ENCODE measurements at regions not wholly inside any gene's neighbourhood (a gene's known extent, or its start where the extent isn't known, plus 50 kb on each side); places are given as distances from the start of the nearest gene placed in this dataset.

- CTCF ChIA-PET, result no interaction called here
- no peaks in the 10 kb centered on the region for H3K36me3 ChIP-seq (ENCODE audit: insufficient read depth, low read length)
Observed at GRCh38 chr3:102737353-102737752, 302.5 kb downstream of the ZPLD1 start.

GRCh38 chr3:102741105-102741504 is 306.3 kb downstream of the ZPLD1 start:
- CTCF ChIA-PET, result no interaction called here

More at GRCh38 chr3:102737353-102737752, 302.5 kb downstream of the ZPLD1 start:
- ATAC-seq (ENCODE audit: poor library complexity), result no peak
- no peak overlapping the region for H3K27ac ChIP-seq (ENCODE audit: low read depth in 1 of 2, low read length in 2 of 2)
- Mint-ChIP-seq H3K4me1 (ENCODE audit: low read depth) (no peaks in the 10 kb centered on the region), H3K27ac (no peak overlapping the region), H3K36me3 (ENCODE audit: low read depth) (no peaks in the 10 kb centered on the region), H3K27me3 (no peaks in the 10 kb centered on the region), H3K4me3 (no peak overlapping the region), H3K9me3 (no peaks in the 10 kb centered on the region)
- DNase-seq, result no peak
- intact Hi-C loops (cut with DNase I, micrococcal nuclease), result no loop called here
- no peak for TF ChIP-seq CTCF (IDR thresholded peaks at IDR 0.05)
- no peaks in the 10 kb centered on the region for H3K9me3 ChIP-seq (ENCODE audit: control insufficient read depth in 1 of 2, insufficient read depth in 1 of 2, low read length in 2 of 2)
- POLR2A ChIA-PET, result no interaction called here
- no peaks in the 10 kb centered on the region for H3K27me3 ChIP-seq (ENCODE audit: control insufficient read depth in 1 of 2, insufficient read depth in 2 of 2, low read length in 2 of 2)
- no peak overlapping the region for H3K4me3 ChIP-seq (ENCODE audit: low read length)
- H3K4me1 ChIP-seq (ENCODE audit: insufficient read depth, low read length), result no peaks in the 10 kb centered on the region

GRCh38 chr3:102741694-102742093 is 306.9 kb downstream of the ZPLD1 start:
- Histone ChIP-seq H3K4me3 (ENCODE audit: low read length) (no peak overlapping the region), H3K27me3 (ENCODE audit: control insufficient read depth in 1 of 2, insufficient read depth in 2 of 2, low read length in 2 of 2) (no peaks in the 10 kb centered on the region), H3K9me3 (ENCODE audit: control insufficient read depth in 1 of 2, insufficient read depth in 1 of 2, low read length in 2 of 2) (no peaks in the 10 kb centered on the region), H3K36me3 (ENCODE audit: insufficient read depth, low read length) (no peaks in the 10 kb centered on the region), H3K27ac (ENCODE audit: low read depth in 1 of 2, low read length in 2 of 2) (no peak overlapping the region), H3K4me1 (ENCODE audit: insufficient read depth, low read length) (no peaks in the 10 kb centered on the region)
- no peak for TF ChIP-seq CTCF (IDR thresholded peaks at IDR 0.05)
- ChIA-PET CTCF (no interaction called here), POLR2A (no interaction called here)
- Mint-ChIP-seq H3K4me1 (ENCODE audit: low read depth) (no peaks in the 10 kb centered on the region), H3K27ac (no peak overlapping the region), H3K27me3 (no peaks in the 10 kb centered on the region), H3K36me3 (ENCODE audit: low read depth) (no peaks in the 10 kb centered on the region), H3K4me3 (no peak overlapping the region), H3K9me3 (no peaks in the 10 kb centered on the region)
- ATAC-seq (ENCODE audit: poor library complexity) (no peak), DNase-seq (no peak)
- intact Hi-C loops (cut with DNase I, micrococcal nuclease), result no loop called here

More at GRCh38 chr3:102741105-102741504, 306.3 kb downstream of the ZPLD1 start:
- H3K4me1 ChIP-seq (ENCODE audit: insufficient read depth, low read length), result no peaks in the 10 kb centered on the region
- ATAC-seq (ENCODE audit: poor library complexity) (no peak), DNase-seq (no peak)
- no peak overlapping the region for H3K27ac Mint-ChIP-seq
- no peak for TF ChIP-seq CTCF (IDR thresholded peaks at IDR 0.05)
- H3K27ac ChIP-seq (ENCODE audit: low read depth in 1 of 2, low read length in 2 of 2), result no peak overlapping the region
- H3K36me3 ChIP-seq (ENCODE audit: insufficient read depth, low read length), result no peaks in the 10 kb centered on the region
- no peaks in the 10 kb centered on the region for H3K27me3 ChIP-seq (ENCODE audit: control insufficient read depth in 1 of 2, insufficient read depth in 2 of 2, low read length in 2 of 2)
- no peak overlapping the region for H3K4me3 ChIP-seq (ENCODE audit: low read length)
- no peaks in the 10 kb centered on the region for H3K4me1 Mint-ChIP-seq (ENCODE audit: low read depth)
- no peaks in the 10 kb centered on the region for H3K36me3 Mint-ChIP-seq (ENCODE audit: low read depth)
- no peaks in the 10 kb centered on the region for H3K9me3 ChIP-seq (ENCODE audit: control insufficient read depth in 1 of 2, insufficient read depth in 1 of 2, low read length in 2 of 2)
- no peaks in the 10 kb centered on the region for H3K9me3 Mint-ChIP-seq
- no peak overlapping the region for H3K4me3 Mint-ChIP-seq
- intact Hi-C loops (cut with DNase I, micrococcal nuclease), result no loop called here
- no peaks in the 10 kb centered on the region for H3K27me3 Mint-ChIP-seq
- POLR2A ChIA-PET, result no interaction called here
